ENCODE measurements at regions not wholly inside any gene's neighbourhood (a gene's known extent, or its start where the extent isn't known, plus 50 kb on each side); places are given as distances from the start of the nearest gene placed in this dataset.

- TF ChIP-seq TAF7 (tag; IDR thresholded peaks at IDR 0.05) (no peak), ZNF79 (CRISPR knock-in tag; IDR thresholded peaks at IDR 0.05; ENCODE audit: low read depth) (no peak), ZC3H11A (IDR thresholded peaks at IDR 0.05; ENCODE audit: low read depth, low read length) (no peak), CHAMP1 (IDR thresholded peaks at IDR 0.05) (no peak), CCNT2 (IDR thresholded peaks at IDR 0.05; ENCODE audit: borderline replicate concordance, extremely low read depth, insufficient read length, low read depth, low read length) (no peak), ZNF212 (CRISPR knock-in tag; IDR thresholded peaks at IDR 0.05) (no peak), ZNF398 (CRISPR knock-in tag; IDR thresholded peaks at IDR 0.05) (no peak), SRSF7 (optimal IDR thresholded peaks at IDR 0.05; ENCODE audit: low read depth, low read length) (no peak)
Observed at GRCh38 chr15:81425905-81426304, 51.9 kb upstream of the TMC3 start (continued).
